Right lung (tissue), 2 donors: ENCODE measurements at regions not wholly inside any gene's neighbourhood (a gene's known extent, or its start where the extent isn't known, plus 50 kb on each side); places are given as distances from the start of the nearest gene placed in this dataset.
"Not testable (repeated sequence)": the region's sequence is repeated elsewhere in the genome, so short reads cannot be mapped to it uniquely, and the experiment has no call there.

Experiments used
- DNase-seq, 2 donors: peaks; one replicate each; pipeline ENCODE4 v3.0.0-alpha.2; 2013

- DNase-seq = not testable (repeated sequence)
Observed at GRCh38 chr4:63062891-63063290, 1346.4 kb downstream of the TECRL start.

- DNase-seq = no peak
Observed at GRCh38 chr4:63049726-63050125, 1359.5 kb downstream of the TECRL start.

DNA sequence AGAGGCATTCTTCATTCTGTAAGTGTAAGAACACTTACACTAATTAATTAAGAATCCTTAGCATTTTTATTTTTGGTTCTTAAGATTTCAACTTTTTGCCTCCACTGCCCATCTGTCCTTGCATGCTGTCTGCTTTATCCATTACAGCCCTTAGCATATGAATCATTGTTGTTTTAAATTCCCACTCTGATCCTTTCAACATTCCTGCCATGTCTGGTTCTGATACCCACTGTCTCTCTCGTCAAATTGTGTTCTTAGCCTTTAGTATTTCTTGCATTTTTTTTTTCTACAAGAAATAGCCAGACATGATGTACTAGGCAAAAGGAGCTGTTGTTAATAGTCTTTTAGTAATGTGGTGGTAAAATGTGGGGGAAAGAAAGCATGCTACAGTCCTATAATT is 1360.0 kb downstream of the TECRL start:
- no peak for DNase-seq

GRCh38 chr4:63036159-63036866 is 1372.9 kb downstream of the TECRL start:
- DNase-seq = no peak

DNA sequence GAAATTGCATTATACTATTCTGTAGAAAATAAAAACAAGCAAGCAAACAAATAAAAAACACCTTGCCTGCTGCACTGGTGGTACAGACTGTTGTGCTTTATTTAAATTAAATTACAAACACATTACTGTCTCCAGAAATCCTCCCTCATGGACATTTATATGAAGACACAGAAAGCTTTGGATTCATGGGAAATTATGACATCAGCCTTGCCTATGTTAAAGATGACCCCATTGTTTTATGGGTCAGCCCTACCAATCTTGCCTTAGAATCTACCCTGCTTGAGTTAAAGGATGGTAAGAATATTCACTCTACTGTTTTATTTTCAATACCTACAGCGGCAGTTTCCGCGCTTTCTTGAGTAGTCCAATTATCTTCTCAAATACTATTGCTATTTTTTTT is 1379.9 kb downstream of the TECRL start:
- DNase-seq = no peak

DNA sequence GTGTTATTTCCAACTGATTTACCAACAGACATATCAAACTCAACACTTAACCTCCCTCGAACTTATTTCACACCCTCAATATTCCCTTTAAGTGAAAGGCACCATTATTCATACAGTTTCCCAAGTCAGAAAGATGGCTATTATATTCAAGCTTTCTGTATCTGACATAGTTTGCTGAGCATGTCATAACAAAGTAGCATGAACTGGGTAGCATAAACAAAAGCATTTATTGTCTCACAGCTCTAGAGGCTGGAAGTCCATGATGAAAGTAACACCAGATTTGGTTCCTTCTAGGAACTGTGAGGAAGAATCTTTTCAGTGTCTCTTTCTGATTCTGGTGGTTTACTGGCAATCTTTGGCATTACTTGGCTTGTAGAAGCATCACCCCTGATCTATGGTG is 1388.6 kb downstream of the TECRL start:
- DNase-seq = no peak

GRCh38 chr4:63017300-63017699 is 1392.0 kb downstream of the TECRL start:
- DNase-seq = no peak

DNA sequence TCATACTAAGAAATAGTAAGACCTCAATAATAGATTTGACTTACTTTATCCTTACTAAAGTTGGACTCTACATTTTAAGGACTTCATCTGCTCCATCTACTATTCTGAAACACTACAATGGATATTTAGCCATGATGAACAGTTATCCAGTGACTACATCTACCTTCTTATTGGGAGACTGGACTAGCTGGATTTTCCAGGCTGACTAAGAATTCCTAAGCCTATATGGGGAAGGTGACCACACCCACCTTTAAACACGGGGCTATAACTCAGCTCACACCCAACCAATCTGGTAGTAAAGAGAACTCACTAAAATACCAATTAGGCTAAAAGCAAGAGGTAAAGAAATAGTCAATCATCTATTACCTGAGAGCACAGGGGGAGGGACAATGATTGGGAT is 1438.4 kb downstream of the TECRL start:
- DNase-seq = no peak

DNA sequence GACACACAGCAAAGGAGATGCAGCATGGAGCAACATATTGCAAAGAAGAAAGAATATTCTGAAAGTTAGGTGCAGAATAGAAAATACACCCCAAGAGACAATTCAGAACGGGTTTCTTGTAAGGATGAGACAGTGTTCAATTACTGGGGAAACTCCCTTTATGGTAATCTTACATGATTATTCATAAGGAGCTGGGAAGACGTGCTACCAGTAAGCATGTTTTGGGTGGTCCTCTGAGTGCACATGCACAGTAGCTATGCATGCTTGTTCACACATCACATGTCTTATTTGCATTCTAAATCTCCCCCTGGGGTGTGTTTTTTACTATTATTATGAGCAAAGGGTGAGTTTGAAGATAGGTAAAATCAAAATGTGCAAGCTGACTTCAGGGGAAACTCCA is 1448.8 kb downstream of the TECRL start:
- no peak for DNase-seq

GRCh38 chr4:62953752-62954151 is 1455.5 kb downstream of the TECRL start:
- no peak for DNase-seq

DNA sequence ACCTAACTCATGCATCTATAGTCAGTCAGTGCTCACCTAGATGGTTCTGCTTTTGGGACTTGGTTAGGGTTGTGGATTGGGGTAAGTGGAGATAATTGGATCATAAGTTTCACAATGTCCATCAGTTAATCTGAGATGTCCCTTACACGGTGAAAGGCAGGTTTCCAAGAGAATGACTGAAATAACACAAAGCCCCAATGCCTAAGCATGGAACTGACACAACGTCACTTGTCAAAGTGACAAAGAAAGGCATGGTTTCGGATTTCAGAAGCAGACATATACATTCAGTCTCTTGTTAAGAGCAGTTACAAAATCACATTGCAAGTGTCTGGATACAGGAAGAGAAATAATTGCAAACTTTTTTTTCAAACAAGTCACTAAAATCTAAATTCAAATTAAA is 1456.9 kb downstream of the TECRL start:
- DNase-seq = no peak

DNA sequence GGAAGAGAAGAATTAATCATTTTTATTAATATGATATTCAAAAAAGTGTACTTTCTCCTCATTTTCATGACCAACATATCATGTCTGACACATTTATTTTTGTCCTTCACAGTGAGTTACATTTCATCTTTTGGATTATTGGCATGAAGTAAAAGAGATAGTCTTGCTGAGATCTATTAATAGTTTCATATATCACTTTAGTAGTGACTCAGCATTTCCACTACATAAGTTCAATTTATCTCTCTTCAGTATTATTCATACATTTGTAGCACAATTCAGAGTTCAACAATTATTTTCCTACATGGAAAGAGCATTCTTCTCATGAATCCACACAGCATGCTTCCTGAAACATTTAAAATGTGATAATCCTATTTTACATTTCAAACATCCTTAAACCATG is 1461.1 kb downstream of the TECRL start:
- no peak for DNase-seq

- DNase-seq = no peak
Observed at GRCh38 chr4:62940229-62940628, 1469.0 kb downstream of the TECRL start.

- no peak for DNase-seq
Observed at GRCh38 chr4:62930884-62931283, 1478.4 kb downstream of the TECRL start.

DNA sequence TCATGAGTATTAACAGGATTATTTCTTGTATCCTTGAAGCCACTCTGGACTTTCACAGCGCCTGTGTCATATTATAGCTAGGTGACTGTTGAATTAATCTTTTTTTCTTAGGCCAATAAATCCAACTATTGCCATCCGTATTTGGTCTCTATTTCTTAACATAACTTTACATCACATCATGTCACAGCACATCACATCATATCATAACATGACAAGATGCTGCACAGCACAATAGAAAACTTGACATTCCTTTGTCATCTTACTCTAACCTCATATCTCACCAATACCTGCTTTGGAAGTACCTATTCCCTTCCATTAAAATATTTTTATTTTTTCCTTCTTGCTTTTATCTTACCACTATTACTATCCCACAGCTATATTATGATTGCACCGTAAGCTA is 1480.8 kb downstream of the TECRL start:
- DNase-seq = no peak

DNA sequence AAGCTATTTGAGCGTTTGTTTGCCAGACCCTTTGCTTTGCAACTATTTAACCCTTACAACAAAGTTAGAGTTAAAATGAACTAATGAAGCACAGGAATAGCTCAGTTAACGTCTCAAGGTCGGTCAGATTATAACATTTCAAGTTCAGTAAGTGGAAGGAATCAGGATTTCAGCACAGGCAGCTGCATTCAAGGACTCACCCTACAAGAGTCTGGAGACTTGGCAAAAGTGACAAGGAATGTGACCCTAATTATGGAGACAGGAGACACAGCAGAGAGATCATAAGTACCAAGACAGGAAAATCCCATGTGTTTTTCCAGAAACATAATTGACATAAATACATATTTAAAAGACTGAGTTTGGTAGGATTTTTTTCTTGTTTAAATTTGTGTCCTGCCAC is 1481.7 kb downstream of the TECRL start:
- no peak for DNase-seq

- no peak for DNase-seq
Observed at GRCh38 chr4:62923783-62924182, 1485.5 kb downstream of the TECRL start.

DNA sequence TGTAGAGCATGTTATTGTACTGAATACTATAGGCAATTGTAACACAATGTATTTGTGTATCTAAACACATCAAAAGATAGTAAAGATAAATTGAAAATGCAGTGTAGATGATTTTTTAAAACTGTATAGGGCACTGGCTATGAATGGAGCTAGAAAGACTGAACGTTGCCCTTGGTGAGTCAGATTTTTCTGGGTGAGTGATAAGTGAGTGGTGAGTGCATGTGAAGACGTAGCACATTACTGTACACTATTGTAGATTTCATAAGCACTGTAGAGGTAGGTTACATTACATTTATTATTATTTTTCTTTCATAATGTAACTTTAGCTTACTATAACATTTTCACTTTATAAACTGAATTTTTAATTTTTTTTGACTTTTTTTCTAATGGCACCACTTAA is 1491.6 kb downstream of the TECRL start:
- no peak for DNase-seq

DNA sequence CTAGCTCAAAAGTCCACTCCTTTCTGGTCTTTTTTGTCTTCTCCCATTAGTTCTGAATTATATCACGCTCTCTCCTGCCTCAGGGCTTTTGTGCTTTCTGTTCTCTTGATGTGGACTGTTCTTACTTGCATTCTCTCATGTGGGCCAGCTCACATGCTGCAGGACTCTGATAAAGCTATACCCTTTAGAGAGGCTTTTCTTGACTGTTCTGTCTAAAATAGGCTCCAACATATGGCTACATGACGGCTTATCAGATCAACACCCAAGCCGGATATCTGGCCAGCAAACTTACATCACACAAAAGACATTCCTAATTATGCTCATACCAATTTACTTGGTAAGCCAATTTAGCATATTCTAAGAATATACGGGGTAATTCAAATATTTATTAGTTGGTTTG is 1494.5 kb downstream of the TECRL start:
- no peak for DNase-seq

DNA sequence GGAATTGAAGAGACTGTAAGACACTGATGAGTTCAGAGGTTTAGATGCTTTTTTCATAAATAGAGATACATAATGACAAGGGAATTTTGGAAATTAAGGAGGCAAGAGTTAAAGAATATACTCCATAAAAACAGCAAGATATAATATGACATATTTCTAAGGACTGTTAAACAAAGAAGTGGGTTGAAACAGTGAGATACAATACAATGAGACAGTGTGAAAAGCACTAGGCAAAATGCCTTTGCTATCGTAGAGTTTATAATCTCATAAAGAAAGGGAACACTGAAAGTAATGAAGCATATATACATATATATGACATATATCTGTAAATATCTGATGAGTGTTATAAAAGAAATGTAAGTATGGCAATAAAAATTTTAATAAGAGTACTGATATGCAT is 1496.2 kb downstream of the TECRL start:
- no peak for DNase-seq

DNA sequence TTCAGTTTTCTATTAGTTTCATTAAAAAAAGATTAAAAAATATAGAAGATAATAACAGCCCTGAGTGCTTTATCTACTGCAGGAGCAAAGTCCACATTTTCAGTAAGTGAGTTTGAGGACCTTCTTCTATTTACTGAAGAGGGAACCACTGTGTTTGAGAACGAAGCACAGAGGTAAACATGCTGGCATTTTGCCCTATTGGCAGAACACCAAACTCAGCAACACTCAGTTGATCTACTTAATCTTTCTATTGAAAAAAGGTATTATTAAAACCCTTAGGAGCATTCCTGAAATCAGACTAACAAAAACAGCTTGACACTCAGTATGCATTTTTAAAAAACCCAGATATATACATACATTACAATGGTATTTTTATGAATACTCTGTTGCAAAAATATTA is 1496.7 kb downstream of the TECRL start:
- peak in 1 of 2 donors; percentile 1 for DNase-seq

DNA sequence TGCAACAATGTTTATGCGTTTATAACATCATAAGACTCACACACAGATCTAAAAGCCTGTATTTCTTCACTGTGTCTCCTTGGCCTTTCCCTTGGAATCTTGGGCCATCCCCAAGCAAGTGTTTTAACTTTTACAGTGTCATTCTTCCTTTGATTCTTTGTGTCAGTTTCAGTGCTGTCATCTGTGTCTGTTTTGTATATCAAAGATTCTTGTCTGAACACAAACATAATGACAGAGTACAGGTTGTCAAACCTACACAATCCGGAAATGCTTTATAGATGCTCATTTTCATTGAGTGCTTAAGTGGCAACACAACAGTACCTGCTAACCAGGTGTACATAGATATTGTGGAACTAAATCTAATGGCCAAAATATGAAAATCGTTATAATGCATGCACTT is 1500.0 kb downstream of the TECRL start:
- DNase-seq = no peak

- DNase-seq = no peak
Observed at GRCh38 chr4:62901101-62901500, 1508.1 kb downstream of the TECRL start.

DNA sequence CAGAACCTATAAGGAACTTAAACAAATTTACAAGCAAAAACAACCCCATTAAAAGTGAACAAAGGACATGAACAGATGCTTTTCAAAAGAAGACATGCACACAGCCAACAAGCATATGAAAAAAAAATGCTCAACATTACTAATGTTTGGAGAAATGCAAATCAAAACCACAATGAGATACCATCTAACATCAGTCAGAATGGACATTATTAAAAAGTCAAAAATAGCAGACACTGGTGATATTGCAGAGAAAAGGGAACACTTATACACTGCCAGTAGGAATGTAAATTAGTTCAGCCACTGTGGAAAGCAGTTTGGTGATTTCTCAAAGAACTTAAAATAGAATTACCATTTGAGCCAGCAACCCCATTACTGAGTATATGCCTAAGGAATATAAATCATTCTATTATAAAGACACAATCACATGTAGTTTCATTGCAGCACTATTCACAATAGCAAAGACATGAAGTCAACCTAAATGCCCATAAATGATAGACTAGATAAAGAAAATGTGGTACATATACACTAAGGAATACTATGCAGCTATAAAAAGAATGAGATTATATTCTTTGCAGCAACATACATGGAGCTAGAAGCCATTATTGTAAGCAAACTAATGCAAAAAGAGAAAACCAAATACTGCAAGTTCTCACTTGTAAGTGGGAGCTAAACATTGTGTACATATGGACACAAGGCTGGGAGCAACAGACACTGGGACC is 1509.4 kb downstream of the TECRL start:
- DNase-seq = no peak
